Stimulated activated CD8-positive, alpha-beta memory T cell treated with anti-CD3 and anti-CD28 coated beads, Interleukin-7, amount 100 ng/mL, for 1 hour (primary cell): ENCODE measurements at regions not wholly inside any gene's neighbourhood (a gene's known extent, or its start where the extent isn't known, plus 50 kb on each side); places are given as distances from the start of the nearest gene placed in this dataset.

Experiments used
- DNase-seq, 2 donors: peaks; one replicate each; pipeline ENCODE4 v3.0.0-alpha.2; 2020; ENCODE audit warnings: low read depth in 2 of 2

DNA sequence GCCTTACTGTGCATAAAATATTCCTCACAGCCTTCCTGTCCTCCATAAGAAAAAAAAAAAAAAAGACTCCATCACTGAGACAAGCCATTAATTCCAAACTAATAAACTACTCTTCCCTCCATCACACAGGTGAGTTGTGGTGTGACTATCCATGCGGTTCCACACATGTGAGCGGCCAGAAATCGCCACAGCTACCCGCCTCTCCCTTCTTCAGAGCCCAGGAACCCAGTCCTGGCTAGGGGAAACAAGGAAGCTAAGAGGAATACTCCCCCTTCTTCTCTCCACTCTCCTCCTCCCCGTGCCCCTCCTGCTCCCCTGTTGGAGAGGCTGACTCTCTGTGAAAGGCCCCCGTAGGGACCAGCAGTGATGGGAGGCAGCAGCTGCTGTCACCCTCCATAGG, 128.6 kb upstream of the ARID1B start:
- no peak for DNase-seq

DNA sequence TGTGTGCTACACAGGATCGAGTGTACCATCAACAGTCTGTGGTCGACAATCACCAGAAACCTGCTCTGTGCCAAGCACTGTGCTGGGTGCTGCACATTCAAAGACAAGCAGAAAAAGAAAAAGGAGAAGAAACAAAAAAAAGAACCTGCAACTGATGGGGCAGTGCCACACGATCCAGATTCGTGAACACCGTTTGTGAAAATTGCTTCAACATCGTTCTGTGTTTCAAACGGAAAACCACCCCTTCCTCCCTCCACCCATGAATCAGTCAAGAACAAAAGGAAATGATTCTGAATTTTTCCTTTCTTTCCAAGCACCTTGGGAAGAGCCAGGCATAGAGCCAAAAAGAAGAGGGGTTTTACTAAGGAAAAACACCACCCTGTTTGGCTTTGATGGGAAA, 129.2 kb upstream of the ARID1B start:
- no peak for DNase-seq

DNA sequence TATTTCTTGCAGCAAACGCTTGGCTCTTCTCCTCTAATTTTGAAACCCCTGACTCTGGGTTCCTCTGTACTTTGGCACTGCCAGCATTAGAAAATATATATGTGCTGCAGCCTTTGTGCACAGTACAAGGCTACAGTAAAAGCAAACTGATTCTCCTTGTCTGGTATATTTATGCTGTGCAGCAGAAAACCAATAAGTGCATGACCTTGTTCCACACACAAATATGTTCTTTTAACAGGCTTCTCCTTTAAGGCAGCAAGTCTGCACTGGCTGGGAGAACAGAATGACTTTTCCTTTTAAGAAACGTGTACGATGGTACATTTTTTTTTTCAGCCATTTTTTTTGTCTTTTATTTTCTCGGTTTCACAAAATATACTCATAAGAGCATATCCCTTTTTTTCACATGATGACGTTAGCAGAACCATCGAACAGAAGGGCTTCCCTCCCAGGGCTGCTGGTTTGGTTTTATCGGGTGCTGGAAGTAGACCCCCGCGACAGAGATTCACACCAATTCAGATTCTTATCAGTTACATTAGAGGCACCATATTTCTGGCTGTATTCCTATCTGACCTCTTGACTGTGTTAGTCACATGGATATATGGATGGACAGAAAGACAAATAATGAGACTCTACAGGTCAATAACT, 129.9 kb upstream of the ARID1B start:
- DNase-seq: no peak

DNA sequence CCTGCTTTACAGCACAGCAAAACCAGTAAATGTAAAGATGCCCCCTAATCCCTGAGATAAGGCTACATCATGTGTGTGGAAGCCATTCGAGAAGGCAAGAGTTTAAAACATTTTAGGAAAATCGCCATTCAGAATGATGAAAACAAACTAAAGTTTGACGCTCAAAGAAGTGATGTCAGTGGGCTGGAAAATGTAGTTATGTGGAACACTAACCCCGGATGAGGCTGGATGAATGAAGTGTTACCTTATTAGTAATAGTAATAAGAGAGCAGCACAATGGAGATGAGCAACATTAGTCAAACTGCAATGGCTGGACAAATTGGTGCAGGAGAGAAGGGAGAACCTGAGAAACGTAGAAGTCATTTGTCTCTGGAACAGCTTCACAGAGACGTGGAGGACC, 130.7 kb upstream of the ARID1B start:
- no peak for DNase-seq

DNA sequence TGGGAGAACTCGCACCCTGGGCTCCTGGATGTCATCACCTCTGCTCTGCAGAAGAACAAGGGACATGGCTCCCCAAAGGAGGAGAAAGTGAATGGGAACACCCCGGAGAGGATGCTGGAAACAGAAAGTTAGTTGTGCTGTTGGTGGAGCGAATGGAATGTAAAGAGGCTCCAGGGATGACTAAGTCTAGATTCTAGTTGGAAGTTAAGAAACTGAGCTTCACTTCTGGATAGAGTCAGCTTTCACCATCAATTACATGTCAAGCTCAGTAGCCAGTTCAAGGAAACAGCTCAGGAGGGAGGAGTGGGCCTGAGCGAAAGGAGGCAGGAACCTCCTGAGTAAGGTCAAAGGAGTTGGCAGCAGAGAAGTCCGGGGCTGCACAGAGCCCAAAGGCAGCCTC, 132.1 kb upstream of the ARID1B start:
- no peak for DNase-seq

DNA sequence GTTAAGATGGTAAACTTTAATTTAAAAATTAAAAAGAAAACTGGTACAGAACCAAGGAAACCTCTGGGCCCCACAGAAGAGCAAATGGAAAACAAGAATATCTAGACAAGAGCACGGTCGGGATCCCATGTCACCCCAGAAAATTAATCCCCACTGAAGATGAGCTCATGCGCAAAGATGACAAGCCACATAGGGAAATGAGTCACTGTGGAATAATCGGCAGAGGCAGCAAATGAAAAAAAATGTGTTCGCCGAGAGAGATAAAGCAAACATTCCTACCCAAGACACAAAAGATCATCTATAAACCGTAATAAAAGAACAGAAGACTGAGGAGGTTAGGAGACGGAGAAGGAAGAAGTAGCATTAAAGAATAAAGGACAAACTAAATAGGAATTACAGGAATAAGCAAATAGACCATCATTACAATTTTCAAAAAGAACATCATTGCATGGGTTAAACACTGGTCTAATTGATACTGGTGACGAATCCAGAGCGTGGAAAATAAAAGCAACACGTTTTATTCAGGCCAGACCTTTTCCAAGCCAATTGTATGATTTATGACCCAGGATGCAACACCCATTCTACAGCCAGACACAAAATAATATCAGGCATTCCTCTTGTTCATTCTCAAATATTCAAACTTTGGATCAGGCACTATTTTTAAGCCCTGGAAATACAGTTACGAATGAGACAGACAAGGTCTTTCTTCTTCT, 138.0 kb upstream of the ARID1B start:
- DNase-seq: no peak

DNA sequence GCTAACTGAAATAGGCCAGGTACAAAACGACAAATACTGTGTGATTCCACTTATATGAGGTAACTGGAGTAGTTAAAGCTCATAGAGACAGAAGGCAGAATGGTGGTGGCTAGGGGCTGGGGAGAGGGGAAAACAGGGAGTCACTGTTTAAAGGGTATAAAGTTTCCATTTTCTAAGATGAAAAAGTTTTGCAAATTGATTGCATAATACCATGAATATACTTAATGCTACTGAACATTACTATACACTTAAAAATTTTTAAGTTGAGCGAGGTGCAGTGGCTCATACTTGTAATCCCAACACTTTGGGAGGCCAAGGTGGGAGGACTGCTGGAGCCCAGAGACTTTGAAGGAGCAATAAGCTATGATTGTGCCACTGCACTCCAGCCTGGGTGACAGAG, 138.6 kb upstream of the ARID1B start:
- DNase-seq: no peak

DNA sequence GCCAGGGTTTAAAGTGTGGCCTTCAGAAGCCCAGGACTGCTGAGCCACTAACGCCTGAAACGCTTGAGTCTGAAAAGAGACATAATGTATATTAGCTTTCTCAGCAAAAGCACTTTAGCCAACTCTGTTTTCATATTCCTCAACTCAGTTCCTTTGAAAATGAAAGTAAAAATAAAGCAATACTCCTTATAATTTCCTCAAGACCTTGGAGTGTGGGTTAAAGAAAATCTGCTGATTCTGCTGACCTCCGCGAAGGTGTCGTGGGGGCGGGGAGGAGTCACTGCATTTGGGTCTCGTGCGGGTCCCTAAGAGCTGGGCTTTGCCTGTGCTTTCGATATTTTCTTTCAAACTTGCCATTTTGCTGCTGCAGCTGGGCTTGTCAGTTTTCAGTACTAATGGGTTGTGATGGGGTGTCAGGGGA, 142.2 kb upstream of the ARID1B start:
- DNase-seq: no peak

DNA sequence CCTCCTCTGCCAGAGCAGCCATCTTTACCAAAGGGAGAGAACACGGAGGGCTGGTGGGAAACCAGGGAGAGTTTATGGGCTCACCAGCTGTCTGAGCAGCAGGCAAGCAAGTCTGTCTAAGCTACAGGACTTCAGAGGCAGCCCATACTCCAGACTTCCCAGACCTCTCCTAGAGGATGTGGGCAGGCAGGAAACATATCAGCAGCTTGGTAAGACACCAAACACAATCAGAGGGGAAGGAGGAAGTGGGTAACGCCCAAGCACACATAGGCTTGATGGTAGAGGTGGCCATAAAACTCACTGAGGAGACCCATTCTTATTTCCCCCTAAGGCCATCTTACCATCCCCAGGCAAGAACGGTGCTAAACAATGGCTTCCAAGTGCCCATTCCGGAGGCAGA, 143.1 kb upstream of the ARID1B start:
- no peak for DNase-seq

DNA sequence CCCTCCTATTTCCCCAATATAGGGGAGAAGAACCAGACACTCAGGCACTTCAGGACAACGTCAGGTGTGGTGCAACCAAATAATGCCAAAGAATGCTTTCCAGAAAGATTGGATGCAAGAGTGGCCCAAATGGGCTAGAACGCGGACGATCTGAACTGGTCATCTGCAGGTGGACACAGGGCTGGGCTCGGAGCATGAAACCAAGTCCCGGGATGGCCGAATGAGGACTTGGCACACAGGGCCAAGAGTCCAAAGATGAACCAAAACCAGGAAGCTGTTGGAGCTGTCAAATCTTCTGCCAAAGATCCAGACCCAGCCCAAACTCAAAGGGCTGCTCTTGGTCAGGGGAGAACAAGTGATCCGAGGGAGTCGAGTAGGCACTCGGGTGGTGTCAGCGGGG, 143.9 kb upstream of the ARID1B start:
- DNase-seq: no peak

DNA sequence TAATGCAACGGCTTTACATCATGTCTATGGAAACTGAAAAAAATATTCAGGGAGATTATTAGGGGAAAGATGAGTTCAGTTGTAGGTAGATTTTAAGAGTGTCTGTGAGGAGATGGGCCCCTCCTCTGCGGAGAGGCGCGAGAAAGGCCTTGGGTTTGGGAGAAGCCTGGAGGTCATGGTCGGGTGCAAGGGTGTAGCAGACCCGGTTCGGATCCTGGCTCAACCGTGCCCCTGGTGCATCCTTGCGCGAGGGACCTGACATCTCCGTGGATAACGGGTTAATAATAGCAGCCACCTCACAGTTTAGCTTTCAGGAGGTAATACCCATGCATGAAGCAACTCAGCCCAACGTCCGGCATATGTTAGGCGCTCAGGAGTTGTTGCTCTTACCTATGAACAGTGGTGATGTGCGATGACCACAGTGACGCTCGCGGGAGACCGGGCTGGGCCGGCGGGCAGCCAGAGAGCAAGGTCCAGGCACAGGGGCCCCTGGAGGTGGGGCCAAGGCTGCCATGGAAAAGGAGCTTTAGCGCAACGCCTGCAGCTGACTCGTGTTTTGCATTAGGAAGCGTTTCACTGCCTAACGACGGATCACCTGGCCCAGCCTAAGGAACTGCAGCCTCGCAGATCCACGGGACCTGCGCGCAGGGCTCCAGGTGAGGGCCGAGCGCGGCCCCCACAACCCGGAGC, 146.4 kb upstream of the ARID1B start:
- no peak for DNase-seq

DNA sequence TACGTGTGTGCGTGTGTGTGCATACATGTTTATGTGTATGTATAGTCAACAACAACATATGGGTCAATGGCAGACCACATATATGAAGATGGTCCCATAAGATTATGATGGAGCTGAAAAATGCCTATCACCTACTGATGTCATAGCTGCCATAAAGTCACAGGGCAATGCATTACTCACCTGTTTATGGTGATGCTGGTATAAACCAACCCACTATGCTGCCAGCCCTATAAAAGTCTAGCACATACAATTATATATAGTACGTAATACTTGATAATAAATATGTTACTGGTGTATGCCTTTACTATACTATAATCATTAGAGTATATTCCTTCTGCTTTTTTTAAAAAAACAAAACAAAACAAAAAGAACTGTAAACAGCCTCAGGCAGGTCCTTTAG, 148.4 kb upstream of the ARID1B start:
- DNase-seq: no peak

DNA sequence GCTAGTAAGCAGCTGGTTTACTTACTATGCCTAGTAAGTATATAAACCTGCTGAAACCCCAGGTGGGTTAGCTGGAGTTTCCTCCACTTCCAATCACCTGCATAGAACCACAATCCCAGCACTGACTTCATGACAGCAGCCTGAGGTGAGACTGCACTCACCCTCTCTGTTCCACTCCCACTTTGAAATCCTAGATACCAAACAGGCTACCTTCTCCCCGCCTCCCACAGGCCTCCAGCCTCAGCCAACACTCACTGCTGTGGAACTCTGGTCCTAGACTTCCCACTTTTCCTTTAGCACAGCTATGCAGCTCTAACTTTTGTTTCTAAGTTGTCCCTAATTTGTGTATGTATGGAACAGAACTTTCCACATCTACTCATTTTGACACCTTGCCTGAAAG, 149.7 kb upstream of the ARID1B start:
- DNase-seq: no peak

DNA sequence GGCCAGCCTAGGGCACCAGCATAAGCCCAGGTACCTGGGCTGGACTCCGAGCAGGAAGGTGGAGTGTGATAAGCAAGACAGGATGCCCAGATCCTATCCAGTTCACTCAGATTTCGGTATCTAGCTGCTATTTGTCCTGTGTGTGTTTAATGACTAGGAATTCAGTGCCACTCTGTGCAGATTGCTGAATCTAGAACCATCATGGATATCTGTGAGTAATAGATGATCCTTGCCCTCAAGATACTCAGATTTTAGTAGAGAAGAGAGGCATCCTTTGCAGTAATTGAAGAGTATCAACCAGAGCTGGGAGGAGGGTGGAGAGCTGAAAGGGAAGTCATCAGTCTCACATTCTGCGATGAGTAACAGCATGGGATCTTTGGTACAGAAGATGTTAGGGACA, 155.0 kb upstream of the ARID1B start:
- DNase-seq: no peak

DNA sequence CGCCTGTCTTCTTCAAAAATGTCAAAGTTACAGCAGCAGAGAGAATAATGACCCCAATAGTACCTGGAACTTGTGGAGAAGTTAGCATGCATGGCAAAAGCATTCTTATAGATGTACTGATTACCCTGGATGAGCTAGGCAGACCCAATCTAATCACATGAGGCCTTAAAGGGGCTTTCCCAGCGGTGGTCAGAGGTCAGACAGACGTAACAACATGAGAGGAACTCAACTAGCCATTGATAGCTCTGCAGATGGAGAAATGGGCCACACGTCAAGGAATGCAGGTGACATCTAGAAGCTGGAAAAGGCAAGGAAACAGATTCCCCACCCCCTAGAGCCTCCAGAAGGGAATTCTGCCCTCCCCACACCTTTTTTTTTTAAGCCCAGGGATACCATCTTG, 156.8 kb upstream of the ARID1B start:
- no peak for DNase-seq

DNA sequence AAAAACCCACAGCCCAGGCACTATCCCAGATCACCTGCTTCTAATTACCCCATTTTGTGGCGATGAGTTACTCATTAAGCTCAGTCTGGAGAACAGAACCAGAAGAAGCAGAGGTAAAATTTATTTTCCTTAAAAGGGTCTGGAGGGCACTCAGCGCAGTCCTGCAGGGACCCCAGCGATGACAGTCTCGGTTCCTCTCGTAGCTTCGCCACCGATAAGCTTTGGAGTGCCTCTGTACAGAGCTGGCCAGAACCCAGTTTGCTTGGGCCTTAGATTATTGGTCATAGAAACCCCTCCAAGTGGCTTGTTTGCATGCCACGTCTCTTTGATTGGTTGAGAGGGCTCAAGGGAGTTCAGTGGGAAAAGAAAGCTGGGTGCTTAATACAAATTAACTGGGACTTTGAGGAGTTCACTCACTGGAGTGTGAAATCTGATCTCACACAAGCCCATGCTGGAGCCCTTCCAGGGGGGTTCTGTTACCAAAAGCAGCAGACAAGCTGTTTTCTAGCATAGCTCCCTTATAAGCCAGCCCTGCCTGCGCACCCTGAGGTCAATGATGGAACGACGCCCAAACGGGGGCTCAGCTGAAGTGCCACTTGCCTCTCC, 158.5 kb upstream of the ARID1B start:
- no peak for DNase-seq

DNA sequence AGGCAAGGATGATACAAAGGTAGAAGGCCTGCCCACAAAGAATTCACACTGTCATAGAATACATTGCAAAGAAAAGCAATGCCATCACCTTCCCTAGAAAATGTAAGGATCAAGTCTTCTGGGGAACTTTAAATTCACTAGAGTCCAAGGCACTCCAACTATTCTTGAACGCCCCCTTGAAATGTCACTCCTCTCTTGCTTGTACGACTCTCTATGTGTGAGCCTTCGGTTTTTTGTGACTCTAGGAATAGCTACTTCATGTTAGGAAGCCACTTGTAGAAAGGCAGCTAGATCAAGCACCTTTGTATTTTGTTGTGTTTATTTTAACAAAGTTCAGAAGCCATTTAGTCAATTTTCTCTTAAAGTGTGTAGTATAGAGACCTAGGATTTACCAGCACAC, 159.2 kb upstream of the ARID1B start:
- DNase-seq: no peak

DNA sequence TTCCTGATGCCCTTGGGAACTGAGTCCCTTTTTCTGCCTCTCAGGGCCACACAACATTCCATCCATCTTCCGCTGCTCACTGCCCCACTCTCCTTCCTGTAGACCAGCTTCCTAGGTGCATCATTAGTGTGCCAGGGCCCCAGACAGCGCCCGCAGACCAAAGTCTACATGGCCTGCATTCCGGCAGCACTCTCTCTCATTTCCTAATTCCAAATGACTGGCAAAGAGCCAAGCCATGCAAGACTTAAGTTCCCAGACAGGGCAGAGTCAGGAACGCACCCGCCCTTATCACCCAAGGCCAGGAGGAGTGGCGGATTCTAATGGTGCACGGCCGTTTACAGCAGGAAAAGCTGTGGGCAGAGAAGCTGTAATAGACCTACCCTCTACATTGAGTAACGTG, 159.8 kb upstream of the ARID1B start:
- no peak for DNase-seq

DNA sequence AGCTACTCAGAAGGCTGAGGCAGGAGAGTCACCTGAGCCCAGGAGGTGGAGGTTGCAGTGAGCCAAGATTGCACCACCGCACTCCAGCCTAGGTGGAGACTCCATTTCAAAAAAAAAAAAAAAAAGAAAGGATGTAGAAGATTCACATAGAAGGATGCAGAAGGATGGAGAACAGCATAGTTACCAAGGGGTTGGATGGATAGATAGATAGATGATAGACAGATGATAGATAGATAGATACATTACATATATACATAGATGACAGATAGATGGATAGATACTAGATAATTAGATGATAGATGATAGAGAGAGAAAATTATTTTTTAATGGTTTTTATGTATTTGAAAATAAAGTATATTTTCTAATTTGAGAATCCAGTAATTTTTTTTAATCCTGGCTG, 160.7 kb upstream of the ARID1B start:
- no peak for DNase-seq

DNA sequence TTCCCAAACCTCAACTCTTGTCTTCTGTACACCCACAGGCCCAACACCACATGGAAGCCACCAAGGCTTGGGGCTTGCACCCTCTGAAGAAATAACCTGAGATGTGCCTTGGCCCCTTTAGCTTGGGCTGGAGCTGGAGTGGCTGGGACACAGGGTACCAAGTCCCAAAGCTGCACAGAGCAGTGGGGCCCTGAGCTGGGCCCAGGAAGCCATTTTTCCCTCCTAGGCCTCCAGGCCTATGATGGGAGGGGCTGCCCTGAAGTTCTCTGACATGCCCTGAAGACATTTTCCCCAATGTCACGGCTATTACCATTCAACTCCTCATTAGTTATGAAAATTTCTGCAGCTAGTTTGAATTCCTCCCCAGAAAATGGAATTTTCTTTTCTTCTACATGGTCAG, 163.2 kb upstream of the ARID1B start:
- no peak for DNase-seq

DNA sequence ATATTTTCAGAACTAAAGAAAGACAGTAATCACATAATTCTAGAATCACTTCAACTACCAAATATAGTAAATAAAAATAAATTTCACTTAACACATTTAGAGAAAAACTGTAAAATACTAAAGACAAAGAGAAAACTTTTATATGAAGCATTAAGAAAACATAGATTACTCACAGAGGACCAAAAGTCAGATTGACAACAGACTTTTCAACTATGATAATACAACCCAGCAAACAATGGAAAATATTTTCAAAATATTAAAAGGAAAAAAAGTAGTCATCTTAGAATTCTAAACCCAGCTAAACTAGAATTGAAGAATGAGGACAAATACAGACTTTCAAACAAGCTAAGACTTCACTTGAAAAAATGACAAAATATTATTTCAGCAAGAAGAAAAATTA, 164.8 kb upstream of the ARID1B start:
- DNase-seq: no peak

DNA sequence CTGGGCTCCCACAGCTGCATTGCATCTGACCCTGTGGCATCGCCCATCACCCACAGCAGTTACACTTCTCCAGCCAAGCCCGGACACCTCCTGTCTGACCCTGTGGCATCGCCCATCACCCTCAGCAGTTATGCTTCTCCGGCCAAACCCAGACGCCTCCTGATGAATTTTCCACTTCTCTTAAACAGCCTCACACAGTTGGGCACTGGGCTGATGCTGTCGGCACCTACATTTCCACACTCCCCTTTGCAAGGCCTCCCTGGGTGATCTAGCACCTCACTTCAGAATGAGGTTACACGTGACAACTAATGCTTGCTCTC, 175.2 kb upstream of the ARID1B start:
- DNase-seq: no peak
